GM12873 (cell line): ENCODE measurements at regions not wholly inside any gene's neighbourhood (a gene's known extent, or its start where the extent isn't known, plus 50 kb on each side); places are given as distances from the start of the nearest gene placed in this dataset.

Source experiments
- TF ChIP-seq, protein P1 (sequence below): IDR thresholded peaks from 2 replicates; pipeline ENCODE4 v1.5.1; 2012; ENCODE audit warnings: low read depth, mild to moderate bottlenecking, moderate library complexity, low read length, control low read depth; ENCODE audit not compliant: insufficient read depth; ENCODE audit errors: missing control alignments

DNA sequence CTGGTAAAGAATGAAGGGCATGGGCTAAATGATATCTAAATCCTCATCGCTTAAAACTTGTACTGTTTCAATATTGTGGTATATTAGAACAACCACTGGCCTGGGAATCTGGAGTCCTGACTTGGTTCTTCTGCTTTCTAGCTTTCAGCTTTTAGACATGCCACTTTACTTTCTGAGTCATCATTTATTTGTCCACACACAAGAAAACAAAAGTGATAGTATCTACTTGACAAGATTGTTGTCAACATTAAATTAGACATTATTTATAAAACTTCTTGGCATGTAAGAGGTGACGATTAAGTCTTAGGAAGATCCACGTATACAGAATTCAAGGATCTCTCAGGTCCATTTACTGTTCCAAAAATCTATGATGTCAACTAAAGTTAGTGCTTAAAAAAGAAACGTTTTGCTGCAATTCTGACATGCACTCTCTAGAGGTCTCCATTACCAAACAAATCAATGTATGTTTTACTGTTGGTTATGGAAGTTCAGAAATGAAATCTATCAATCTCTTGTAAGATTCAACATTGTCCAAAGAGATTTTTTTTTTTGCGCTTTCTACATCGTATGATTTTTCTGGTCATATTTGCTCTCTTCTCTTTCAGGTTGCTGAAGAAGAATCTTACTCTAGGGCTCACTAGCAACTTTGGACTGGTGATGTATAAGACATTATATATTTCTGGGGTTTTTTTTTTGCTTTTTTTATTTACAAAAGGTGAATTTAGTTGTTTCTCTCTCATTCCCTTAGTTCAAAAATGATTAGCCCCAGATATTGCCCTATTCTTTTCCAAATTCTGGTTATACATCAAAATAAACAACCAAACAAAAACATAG, 53.6 kb upstream of the DYNC1I1 start:
- TF ChIP-seq, protein P1, sequence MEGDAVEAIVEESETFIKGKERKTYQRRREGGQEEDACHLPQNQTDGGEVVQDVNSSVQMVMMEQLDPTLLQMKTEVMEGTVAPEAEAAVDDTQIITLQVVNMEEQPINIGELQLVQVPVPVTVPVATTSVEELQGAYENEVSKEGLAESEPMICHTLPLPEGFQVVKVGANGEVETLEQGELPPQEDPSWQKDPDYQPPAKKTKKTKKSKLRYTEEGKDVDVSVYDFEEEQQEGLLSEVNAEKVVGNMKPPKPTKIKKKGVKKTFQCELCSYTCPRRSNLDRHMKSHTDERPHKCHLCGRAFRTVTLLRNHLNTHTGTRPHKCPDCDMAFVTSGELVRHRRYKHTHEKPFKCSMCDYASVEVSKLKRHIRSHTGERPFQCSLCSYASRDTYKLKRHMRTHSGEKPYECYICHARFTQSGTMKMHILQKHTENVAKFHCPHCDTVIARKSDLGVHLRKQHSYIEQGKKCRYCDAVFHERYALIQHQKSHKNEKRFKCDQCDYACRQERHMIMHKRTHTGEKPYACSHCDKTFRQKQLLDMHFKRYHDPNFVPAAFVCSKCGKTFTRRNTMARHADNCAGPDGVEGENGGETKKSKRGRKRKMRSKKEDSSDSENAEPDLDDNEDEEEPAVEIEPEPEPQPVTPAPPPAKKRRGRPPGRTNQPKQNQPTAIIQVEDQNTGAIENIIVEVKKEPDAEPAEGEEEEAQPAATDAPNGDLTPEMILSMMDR: peak; percentile 9

DNA sequence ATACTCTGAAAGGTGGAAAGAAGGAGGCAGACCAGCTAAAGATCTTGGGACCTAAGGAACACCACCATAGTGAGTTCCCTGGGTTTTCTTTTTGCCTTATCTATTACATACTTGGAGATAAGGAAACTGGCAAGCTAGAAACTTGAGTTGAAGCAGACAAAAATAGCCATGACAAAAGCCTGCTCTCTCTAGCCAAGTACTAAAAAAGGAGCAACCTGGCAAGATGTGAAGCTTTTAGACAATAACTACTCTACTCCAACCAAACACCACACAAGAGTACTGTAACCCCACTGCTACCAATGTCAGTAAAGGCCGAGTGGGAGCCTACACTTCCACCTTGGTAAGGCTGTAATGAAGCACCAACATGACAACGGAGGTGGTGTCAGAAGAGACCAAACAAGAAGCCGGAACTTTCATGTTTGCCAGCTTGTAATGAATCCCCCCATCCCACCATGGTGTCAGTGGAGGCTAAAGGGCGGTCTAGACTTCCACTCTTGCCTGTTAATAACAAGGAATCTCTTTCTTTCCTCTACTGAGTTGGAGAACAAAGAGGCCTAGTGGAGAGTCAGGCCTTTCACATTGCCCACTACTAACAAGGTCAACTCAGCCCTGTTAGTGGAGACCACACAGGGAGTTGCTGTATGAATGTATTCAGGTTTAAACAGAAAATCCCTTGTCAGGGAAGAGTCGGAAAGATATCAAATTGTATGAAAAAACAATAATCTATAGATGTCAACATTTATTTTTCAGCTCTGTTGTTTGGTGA, 55.8 kb upstream of the DYNC1I1 start:
- TF ChIP-seq, protein P1: no peak

DNA sequence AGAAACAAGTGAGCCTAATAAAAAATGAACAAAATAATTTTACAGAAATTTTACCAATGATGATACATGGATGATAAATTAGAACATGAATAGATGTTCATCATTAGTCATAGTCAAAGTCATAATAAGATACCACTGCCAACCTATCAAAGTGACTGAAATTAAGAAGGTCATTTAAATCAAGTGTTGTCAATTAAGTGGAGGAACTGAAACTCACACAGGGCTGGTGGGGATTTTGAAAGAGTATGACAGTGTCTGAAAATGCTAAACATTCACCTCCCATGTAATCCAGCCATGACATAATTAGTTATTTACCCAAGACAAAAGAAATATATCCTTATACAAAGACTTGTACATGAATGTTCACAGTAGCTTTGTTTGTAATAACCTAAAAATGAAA, 57.1 kb upstream of the DYNC1I1 start:
- TF ChIP-seq, protein P1: no peak

DNA sequence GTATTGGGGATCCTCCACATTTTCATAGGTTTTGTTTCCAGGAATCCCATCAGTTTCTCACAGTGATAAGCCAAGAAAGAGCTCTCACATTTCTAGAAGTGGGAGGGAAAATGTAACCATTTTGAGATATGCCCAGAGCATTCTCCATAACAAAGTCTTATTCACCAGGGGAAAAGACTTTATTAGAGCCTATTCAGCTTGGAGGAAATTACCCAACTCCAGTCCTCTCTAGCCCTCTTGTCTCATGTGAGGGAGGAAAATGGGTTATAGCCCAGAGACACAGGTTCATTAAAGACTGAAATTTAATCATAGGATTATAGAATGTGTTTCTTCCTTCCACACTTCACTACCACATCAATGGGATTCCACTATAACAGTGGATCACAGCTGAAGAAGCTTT, 61.6 kb upstream of the DYNC1I1 start:
- TF ChIP-seq, protein P1: no peak

DNA sequence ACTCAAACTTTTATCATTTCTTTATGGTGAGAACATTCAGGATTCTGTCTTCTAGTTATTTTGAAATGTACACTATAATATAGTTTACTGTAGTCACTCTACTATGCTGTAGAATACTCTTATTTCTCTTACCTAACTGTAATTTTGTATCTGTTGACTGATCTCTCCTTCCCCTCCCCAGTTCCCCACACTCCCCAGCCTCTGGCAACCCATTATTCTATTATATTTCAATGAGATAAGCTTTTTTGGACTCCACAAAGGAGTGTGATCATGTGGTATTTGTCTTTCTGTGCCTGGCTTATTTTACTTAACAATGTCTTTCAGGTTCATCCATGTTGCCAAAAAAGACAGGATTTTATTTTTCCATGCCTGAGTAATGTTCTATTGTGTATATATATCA, 71.4 kb upstream of the DYNC1I1 start:
- TF ChIP-seq, protein P1: no peak

DNA sequence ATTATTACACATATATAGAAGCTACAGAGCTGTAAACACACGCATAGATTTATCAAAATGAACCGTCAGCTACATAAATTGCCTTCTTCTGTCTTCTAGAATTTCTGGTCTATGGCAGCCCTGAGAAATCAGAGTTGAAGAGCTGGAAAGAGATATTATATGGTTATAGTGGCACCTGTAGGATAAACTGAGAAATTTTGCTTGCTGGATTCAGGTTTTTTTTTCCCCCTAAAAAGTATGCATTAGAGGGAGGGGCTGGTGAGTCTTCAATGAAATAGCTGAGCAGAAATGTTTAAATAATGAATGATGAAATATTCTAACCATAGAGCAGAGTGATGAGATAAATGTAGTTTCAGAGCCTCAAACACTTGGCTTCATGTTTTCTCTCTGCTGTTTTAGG, 78.0 kb upstream of the DYNC1I1 start:
- TF ChIP-seq, protein P1: no peak

DNA sequence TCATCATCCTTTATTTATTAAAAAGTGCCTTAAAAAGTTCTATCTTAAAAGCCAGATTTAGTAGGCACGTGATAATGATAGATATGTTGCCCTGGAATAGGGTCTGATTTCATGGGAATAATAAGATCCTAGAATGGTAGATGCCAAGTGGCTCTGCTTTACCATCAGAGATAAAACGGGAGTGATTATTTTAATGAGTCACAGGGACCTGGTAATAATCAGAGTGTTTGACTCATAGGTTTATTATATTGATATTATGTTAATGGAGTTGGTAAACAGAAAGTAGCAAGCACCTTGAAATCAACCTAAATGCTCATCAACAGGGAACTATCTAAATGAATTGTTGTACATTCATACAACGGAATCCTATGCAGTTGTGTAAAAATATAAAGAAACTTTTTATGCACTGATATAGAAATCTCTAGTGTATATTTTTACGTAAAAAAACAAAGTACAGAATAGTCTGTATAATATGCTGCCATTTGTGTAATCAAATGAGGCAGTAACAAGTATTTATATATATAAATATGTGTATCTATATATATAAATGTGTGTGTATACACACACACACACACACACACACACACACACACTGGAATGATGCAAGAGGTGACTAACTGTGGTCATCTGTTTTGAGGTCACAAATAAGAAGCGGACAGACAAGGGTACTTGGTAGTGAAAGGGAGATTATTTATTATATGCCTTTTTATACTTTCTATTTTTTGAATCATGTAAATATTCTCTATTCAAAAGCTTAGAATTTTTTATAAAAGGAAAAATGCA, 78.6 kb upstream of the DYNC1I1 start:
- TF ChIP-seq, protein P1: no peak
